Cardiac septum (tissue), 1 donor: ENCODE measurements at regions not wholly inside any gene's neighbourhood (a gene's known extent, or its start where the extent isn't known, plus 50 kb on each side); places are given as distances from the start of the nearest gene placed in this dataset.
"Not testable (repeated sequence)": the region's sequence is repeated elsewhere in the genome, so short reads cannot be mapped to it uniquely, and the experiment has no call there.

Source experiments
- DNase-seq: peaks from one replicate; pipeline ENCODE4 v3.0.0-alpha.2; 2020; ENCODE audit warnings: low spot score
- intact Hi-C: fragments of 100-400 bp; cut with DNase I; formaldehyde crosslinking; loops from one replicate; pipeline ENCODE4 v1.14.0; 2022
- donor health status: DM: no; HTN: no; CAD: no.

- DNase-seq = no peak
- intact Hi-C loops = no loop called here
These were observed 211.6 kb upstream of the FAM241A start for GRCh38 chr4:111933703-111934102.

GRCh38 chr4:111934314-111934713 lies 210.9 kb upstream of the FAM241A start:
- intact Hi-C loops = no loop called here

GRCh38 chr4:111937368-111937767 lies 207.9 kb upstream of the FAM241A start:
- DNase-seq = no peak
- intact Hi-C loops = no loop called here

More at GRCh38 chr4:111934314-111934713, 210.9 kb upstream of the FAM241A start:
- DNase-seq = no peak

GRCh38 chr4:111941957-111942356 lies 203.3 kb upstream of the FAM241A start:
- no peak for DNase-seq
- intact Hi-C loops = no loop called here

- no peak for DNase-seq
- intact Hi-C loops = no loop called here
These were observed 201.5 kb upstream of the FAM241A start for GRCh38 chr4:111943796-111944203.

GRCh38 chr4:111945014-111945413 lies 200.2 kb upstream of the FAM241A start:
- intact Hi-C loops = no loop called here
- DNase-seq = no peak

GRCh38 chr4:111946800-111947199 lies 198.5 kb upstream of the FAM241A start:
- no peak for DNase-seq
- intact Hi-C loops = no loop called here

GRCh38 chr4:111952688-111953087 lies 192.6 kb upstream of the FAM241A start:
- no peak for DNase-seq
- intact Hi-C loops = no loop called here

GRCh38 chr4:111954550-111954949 lies 190.7 kb upstream of the FAM241A start:
- intact Hi-C loops = no loop called here
- DNase-seq = no peak

GRCh38 chr4:111955001-111955400 lies 190.3 kb upstream of the FAM241A start:
- intact Hi-C loops = no loop called here
- no peak for DNase-seq

- intact Hi-C loops = no loop called here
- no peak for DNase-seq
These were observed 188.1 kb upstream of the FAM241A start for GRCh38 chr4:111957116-111957515.

GRCh38 chr4:111957997-111958396 lies 187.3 kb upstream of the FAM241A start:
- intact Hi-C loops = no loop called here
- DNase-seq = no peak

- DNase-seq = no peak
- intact Hi-C loops = no loop called here
These were observed 186.0 kb upstream of the FAM241A start for GRCh38 chr4:111959222-111959621.

- intact Hi-C loops = no loop called here
- no peak for DNase-seq
These were observed 185.0 kb upstream of the FAM241A start for GRCh38 chr4:111960241-111960667.

GRCh38 chr4:111961026-111961425 lies 184.2 kb upstream of the FAM241A start:
- intact Hi-C loops, DNase-seq: not testable (repeated sequence)

- no peak for DNase-seq
- intact Hi-C loops = no loop called here
These were observed 183.4 kb upstream of the FAM241A start for GRCh38 chr4:111961809-111962208.

GRCh38 chr4:111963158-111963700 lies 182.0 kb upstream of the FAM241A start:
- intact Hi-C loops = no loop called here
- DNase-seq = no peak

GRCh38 chr4:111977419-111977965 lies 167.8 kb upstream of the FAM241A start:
- no peak for DNase-seq
- intact Hi-C loops = no loop called here

- intact Hi-C loops = no loop called here
- no peak for DNase-seq
These were observed 165.3 kb upstream of the FAM241A start for GRCh38 chr4:111979921-111980320.

- DNase-seq = no peak
- intact Hi-C loops = no loop called here
These were observed 163.2 kb upstream of the FAM241A start for GRCh38 chr4:111982089-111982488.

GRCh38 chr4:111984169-111984819 lies 161.0 kb upstream of the FAM241A start:
- intact Hi-C loops = no loop called here
- DNase-seq = no peak
